ENCODE measurements at regions not wholly inside any gene's neighbourhood (a gene's known extent, or its start where the extent isn't known, plus 50 kb on each side); places are given as distances from the start of the nearest gene placed in this dataset.

- no peak for DNase-seq (ENCODE audit: low spot score)
- no peak overlapping the region for H3K4me2 ChIP-seq
- H2AFZ ChIP-seq, result no peak overlapping the region
- TF ChIP-seq EZH2phosphoT487 (IDR thresholded peaks at IDR 0.05; ENCODE audit: low read depth, severe bottlenecking, unreplicated experiment), result no peak
- no peak for TF ChIP-seq CTCF (IDR thresholded peaks at IDR 0.05; ENCODE audit: poor library complexity)
- no peak for TF ChIP-seq EZH2 (IDR thresholded peaks at IDR 0.05; ENCODE audit: borderline replicate concordance)
- H3K27me3 ChIP-seq, result no peaks in the 10 kb centered on the region
- H3K27ac ChIP-seq, result no peak overlapping the region
- no peaks in the 10 kb centered on the region for H4K20me1 ChIP-seq (ENCODE audit: insufficient read depth, poor library complexity, severe bottlenecking)
- H3K4me1 ChIP-seq (ENCODE audit: insufficient read depth), result peaks cover 12% of the 10 kb centered on the region
- H3K9me2 ChIP-seq (replicated peaks; ENCODE audit: insufficient read depth), result no peaks in the 10 kb centered on the region
- no peaks in the 10 kb centered on the region for H3K9me3 ChIP-seq (ENCODE audit: low read depth)
- 88% methylated on average over 1 of the region's 1 CpG for WGBS (ENCODE audit: low lambda C conversion rate, missing lambda C conversion rate)
- no peak overlapping the region for H3K4me3 ChIP-seq
- H3K79me2 ChIP-seq, result no peaks in the 10 kb centered on the region
- H3K36me3 ChIP-seq (replicated peaks; ENCODE audit: insufficient read depth, low read depth), result no peaks in the 10 kb centered on the region
Measured at GRCh38 chr10:109619914-109620313, 303.4 kb downstream of the XPNPEP1 start.

- Histone ChIP-seq H2AFZ (no peak overlapping the region), H3K9me2 (replicated peaks; ENCODE audit: insufficient read depth) (no peaks in the 10 kb centered on the region), H3K27ac (no peak overlapping the region), H3K4me1 (ENCODE audit: insufficient read depth) (peaks cover 6% of the 10 kb centered on the region), H3K36me3 (replicated peaks; ENCODE audit: insufficient read depth, low read depth) (no peaks in the 10 kb centered on the region), H3K9me3 (ENCODE audit: low read depth) (no peaks in the 10 kb centered on the region), H3K4me3 (no peak overlapping the region), H3K27me3 (no peaks in the 10 kb centered on the region), H3K4me2 (no peak overlapping the region), H3K79me2 (no peaks in the 10 kb centered on the region), H4K20me1 (ENCODE audit: insufficient read depth, poor library complexity, severe bottlenecking) (no peaks in the 10 kb centered on the region)
- TF ChIP-seq CTCF (IDR thresholded peaks at IDR 0.05; ENCODE audit: poor library complexity), result no peak
- no peak for TF ChIP-seq EZH2 (IDR thresholded peaks at IDR 0.05; ENCODE audit: borderline replicate concordance)
- no peak for TF ChIP-seq EZH2phosphoT487 (IDR thresholded peaks at IDR 0.05; ENCODE audit: low read depth, severe bottlenecking, unreplicated experiment)
- no peak for DNase-seq (ENCODE audit: low spot score)
- WGBS (ENCODE audit: low lambda C conversion rate, missing lambda C conversion rate), result 93% methylated on average over 1 of the region's 1 CpG
Measured at GRCh38 chr10:109618748-109619147, 304.6 kb downstream of the XPNPEP1 start.

- H3K79me2 ChIP-seq, result no peaks in the 10 kb centered on the region
- H3K36me3 ChIP-seq (replicated peaks; ENCODE audit: insufficient read depth, low read depth), result no peaks in the 10 kb centered on the region
- no peak overlapping the region for H3K27ac ChIP-seq
- H3K4me2 ChIP-seq, result no peak overlapping the region
- no peak overlapping the region for H2AFZ ChIP-seq
- H4K20me1 ChIP-seq (ENCODE audit: insufficient read depth, poor library complexity, severe bottlenecking), result no peaks in the 10 kb centered on the region
- no peak for TF ChIP-seq EZH2phosphoT487 (IDR thresholded peaks at IDR 0.05; ENCODE audit: low read depth, severe bottlenecking, unreplicated experiment)
- TF ChIP-seq CTCF (IDR thresholded peaks at IDR 0.05; ENCODE audit: poor library complexity), result no peak
- no peak for TF ChIP-seq EZH2 (IDR thresholded peaks at IDR 0.05; ENCODE audit: borderline replicate concordance)
- WGBS (ENCODE audit: low lambda C conversion rate, missing lambda C conversion rate), result 0% methylated on average over 1 of the region's 1 CpG
- no peaks in the 10 kb centered on the region for H3K27me3 ChIP-seq
- no peak for DNase-seq (ENCODE audit: low spot score)
- H3K4me1 ChIP-seq (ENCODE audit: insufficient read depth), result peaks cover 6% of the 10 kb centered on the region
- no peaks in the 10 kb centered on the region for H3K9me3 ChIP-seq (ENCODE audit: low read depth)
- no peaks in the 10 kb centered on the region for H3K9me2 ChIP-seq (replicated peaks; ENCODE audit: insufficient read depth)
- H3K4me3 ChIP-seq, result no peak overlapping the region
Measured at GRCh38 chr10:109618301-109618700, 305.0 kb downstream of the XPNPEP1 start.
